GM12872 (cell line): ENCODE measurements at regions not wholly inside any gene's neighbourhood (a gene's known extent, or its start where the extent isn't known, plus 50 kb on each side); places are given as distances from the start of the nearest gene placed in this dataset.

Experiments used
- TF ChIP-seq, protein P1 (sequence below): IDR thresholded peaks from 3 replicates; pipeline ENCODE4 v1.5.1; 2011; ENCODE audit warnings: low read depth, mild to moderate bottlenecking, low read length, moderate library complexity; ENCODE audit not compliant: insufficient read depth

DNA sequence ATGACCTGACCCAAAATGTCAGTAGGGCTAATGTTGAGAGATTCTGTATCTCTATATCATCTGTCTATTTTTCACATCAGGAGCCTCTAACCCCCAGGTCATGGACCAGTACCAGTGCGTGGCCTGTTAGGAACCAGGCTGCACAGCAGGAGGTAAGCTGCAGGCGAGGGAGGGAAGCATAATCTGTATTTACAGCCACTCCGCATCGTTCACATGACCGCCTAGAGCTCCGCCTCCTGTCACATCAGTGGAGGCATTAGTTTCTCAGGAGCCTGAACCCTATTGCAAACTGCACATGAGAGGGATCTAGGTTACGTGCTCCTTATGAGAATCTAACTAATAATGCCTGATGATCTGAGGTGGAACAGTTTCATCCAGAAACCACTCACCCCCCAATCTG, 180.6 kb downstream of the RDH14 start:
- TF ChIP-seq, protein P1, sequence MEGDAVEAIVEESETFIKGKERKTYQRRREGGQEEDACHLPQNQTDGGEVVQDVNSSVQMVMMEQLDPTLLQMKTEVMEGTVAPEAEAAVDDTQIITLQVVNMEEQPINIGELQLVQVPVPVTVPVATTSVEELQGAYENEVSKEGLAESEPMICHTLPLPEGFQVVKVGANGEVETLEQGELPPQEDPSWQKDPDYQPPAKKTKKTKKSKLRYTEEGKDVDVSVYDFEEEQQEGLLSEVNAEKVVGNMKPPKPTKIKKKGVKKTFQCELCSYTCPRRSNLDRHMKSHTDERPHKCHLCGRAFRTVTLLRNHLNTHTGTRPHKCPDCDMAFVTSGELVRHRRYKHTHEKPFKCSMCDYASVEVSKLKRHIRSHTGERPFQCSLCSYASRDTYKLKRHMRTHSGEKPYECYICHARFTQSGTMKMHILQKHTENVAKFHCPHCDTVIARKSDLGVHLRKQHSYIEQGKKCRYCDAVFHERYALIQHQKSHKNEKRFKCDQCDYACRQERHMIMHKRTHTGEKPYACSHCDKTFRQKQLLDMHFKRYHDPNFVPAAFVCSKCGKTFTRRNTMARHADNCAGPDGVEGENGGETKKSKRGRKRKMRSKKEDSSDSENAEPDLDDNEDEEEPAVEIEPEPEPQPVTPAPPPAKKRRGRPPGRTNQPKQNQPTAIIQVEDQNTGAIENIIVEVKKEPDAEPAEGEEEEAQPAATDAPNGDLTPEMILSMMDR: no peak

DNA sequence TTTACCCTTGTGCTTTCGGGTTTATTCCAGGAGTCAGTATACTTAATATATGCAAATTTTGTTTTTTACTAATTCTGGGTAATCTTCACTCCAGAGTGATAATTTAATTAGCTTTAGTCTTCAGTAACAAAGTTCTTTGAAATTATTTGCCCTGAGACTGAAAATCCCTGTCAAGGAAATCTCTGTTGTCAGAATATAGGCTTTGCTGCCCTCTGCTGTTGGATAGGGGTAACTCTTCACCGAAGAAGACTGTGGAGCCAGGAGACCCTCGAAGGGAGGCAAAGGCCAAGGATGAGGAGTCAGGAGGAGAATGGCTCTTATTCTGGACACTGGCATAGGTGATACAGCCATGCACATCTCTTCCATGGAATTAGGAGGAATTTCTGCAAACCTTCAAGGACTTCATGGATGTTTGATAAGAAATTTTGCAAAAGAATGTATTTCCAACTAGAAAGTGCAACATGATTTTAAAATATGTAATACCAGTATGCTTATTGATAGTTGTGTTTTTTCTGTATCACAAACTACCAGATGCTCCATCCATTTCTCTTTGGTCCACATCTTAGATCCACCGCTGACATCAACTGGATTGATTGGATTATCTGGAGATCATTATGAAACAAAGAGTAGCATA, 182.3 kb downstream of the RDH14 start:
- TF ChIP-seq, protein P1: peak; percentile 74

DNA sequence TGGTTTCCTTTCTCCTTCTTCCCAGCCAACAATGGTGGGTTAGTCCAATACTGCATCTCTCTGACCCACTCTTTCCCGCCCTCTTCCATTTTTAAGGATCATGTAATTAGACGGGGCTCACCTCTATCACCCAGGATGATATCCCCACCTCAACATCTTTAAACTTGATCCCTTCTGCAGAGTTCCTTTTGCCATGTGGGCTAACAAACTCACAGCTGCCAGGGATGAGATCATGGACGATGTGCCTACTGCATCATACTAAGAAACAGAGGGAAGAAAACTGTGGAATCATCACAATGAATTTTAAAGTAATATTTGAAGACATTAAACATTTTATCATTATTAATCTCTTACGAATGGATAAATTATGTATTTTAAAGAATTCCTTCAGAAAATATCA, 183.5 kb downstream of the RDH14 start:
- TF ChIP-seq, protein P1: no peak

DNA sequence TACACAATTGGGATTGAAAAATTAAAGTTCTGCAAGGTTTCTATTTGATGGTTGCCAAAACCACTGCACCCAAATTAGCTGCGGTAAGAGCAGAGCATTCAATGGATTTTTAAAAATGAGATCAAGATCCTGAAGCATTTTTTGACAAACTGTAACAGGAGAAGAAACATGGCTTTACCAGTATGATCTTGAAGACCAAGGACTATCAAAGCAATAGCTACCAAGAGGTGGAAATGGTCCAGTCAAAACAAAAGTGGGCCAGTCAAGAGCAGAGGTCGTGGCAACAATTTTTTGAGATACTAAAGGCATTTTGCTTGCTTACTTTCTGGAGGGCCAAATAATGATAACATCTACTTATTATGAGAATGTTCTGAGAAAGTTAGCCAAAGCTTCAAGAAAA, 186.8 kb downstream of the RDH14 start:
- TF ChIP-seq, protein P1: no peak

DNA sequence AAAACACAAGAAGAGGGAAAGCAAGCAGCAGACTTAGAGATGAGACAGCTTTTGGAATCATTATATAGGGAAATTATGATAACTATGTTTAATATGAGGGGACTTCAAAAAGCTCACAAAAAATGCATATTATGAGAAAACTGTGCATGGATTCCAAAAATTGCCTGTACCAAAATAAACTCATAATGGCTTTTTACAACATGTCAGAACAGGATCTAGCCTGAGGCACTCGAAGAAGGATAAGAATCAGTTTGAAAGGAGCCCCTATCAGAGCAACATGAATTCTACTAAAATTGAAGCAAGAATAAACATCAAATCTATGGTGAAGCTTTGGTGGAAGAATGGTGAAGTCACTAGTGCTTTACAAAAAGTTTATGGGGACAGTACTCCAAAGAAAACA, 187.4 kb downstream of the RDH14 start:
- TF ChIP-seq, protein P1: no peak

DNA sequence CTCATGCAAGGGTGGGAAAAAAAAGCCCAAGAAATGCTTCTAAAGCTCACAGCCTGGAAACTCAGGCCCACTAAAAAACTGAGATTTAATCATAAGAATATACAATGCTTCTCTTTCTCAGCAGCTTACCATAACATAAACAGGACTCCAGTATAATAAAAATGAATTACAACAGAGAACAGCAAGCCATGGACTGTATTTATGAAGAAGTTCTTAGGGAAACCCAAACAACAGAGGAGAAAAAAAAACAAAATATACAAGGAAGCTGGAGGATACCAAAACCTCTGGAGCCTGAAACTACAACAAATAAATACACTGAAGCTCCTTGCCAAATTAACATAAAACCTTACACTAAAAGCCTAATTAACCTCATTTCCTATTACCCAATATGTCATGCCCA, 187.8 kb downstream of the RDH14 start:
- TF ChIP-seq, protein P1: no peak

DNA sequence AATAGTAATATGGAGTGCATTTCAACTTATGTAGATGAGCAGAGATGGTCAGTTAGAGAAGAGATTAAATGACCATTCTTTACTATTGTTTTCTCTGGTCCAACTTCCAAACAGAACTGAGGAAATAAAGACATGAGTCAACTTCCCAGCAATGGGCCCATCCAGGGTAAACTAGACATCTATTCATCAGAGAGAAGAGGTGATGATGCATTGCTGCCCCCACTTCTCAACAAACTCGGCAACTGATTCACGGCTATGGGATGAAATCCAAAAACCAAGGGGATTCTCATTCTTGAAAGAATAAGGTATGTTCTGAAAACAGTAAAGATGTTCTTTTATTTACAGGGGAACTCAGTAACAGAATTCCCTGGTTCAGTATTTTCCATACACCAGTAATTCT, 190.7 kb downstream of the RDH14 start:
- TF ChIP-seq, protein P1: no peak
